ENCODE measurements at regions not wholly inside any gene's neighbourhood (a gene's known extent, or its start where the extent isn't known, plus 50 kb on each side); places are given as distances from the start of the nearest gene placed in this dataset.

DNA sequence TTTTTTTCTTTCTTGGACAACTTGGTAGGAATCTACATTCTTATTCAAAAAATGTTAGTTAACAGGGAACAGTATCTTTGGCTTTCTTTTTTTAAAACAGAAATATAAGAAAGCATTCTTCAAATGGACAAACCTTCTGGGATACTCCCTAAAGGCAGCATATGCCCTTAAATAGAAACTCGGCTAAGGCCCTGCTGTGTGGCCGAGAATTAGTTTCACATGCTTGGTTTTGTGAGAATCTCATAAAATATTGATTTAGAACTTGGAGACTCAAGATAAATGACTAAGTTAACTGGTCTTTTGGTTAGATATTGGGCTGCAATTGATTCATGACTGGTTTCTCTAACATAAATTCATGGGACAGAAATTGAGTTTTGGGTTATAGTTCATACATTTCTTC, 359.9 kb upstream of the XYLT1 start:
- TF ChIP-seq, protein P1, sequence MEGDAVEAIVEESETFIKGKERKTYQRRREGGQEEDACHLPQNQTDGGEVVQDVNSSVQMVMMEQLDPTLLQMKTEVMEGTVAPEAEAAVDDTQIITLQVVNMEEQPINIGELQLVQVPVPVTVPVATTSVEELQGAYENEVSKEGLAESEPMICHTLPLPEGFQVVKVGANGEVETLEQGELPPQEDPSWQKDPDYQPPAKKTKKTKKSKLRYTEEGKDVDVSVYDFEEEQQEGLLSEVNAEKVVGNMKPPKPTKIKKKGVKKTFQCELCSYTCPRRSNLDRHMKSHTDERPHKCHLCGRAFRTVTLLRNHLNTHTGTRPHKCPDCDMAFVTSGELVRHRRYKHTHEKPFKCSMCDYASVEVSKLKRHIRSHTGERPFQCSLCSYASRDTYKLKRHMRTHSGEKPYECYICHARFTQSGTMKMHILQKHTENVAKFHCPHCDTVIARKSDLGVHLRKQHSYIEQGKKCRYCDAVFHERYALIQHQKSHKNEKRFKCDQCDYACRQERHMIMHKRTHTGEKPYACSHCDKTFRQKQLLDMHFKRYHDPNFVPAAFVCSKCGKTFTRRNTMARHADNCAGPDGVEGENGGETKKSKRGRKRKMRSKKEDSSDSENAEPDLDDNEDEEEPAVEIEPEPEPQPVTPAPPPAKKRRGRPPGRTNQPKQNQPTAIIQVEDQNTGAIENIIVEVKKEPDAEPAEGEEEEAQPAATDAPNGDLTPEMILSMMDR (IDR thresholded peaks at IDR 0.05; ENCODE audit: low read depth, low read length), result no peak
- H3K4me3 ChIP-seq (ENCODE audit: low read depth, low read length), result no peak overlapping the region

GRCh38 chr16:17829811-17830210, 359.1 kb upstream of the XYLT1 start:
- H3K4me3 ChIP-seq (ENCODE audit: low read depth, low read length), result no peak overlapping the region
- TF ChIP-seq, protein P1 (IDR thresholded peaks at IDR 0.05; ENCODE audit: low read depth, low read length), result no peak

DNA sequence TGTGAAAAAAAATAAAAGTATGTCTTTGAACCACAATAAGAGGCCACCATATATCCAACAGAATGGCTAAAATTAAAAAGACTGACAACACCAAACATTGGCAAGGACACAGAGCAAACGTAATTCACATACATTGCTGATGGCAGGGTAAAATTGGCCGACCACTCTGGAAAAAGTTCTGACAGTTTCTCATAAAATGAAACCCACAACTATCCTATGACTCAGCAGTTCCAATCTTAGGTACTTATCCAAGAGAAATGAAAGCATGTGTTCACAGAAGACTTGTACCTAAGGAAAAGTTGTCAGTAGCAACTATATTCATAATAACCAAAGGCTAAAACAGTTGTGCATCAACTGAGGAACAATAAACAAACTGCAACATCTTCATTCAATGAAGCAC, 357.3 kb upstream of the XYLT1 start:
- no peak overlapping the region for H3K4me3 ChIP-seq (ENCODE audit: low read depth, low read length)
- TF ChIP-seq, protein P1 (IDR thresholded peaks at IDR 0.05; ENCODE audit: low read depth, low read length), result no peak

GRCh38 chr16:17827313-17827712, 356.6 kb upstream of the XYLT1 start:
- TF ChIP-seq, protein P1 (IDR thresholded peaks at IDR 0.05; ENCODE audit: low read depth, low read length), result no peak

GRCh38 chr16:17817943-17818342, 347.2 kb upstream of the XYLT1 start:
- H3K4me3 ChIP-seq (ENCODE audit: low read depth, low read length), result no peak overlapping the region
- TF ChIP-seq, protein P1 (IDR thresholded peaks at IDR 0.05; ENCODE audit: low read depth, low read length), result no peak

More at GRCh38 chr16:17827313-17827712, 356.6 kb upstream of the XYLT1 start:
- H3K4me3 ChIP-seq (ENCODE audit: low read depth, low read length), result no peak overlapping the region

DNA sequence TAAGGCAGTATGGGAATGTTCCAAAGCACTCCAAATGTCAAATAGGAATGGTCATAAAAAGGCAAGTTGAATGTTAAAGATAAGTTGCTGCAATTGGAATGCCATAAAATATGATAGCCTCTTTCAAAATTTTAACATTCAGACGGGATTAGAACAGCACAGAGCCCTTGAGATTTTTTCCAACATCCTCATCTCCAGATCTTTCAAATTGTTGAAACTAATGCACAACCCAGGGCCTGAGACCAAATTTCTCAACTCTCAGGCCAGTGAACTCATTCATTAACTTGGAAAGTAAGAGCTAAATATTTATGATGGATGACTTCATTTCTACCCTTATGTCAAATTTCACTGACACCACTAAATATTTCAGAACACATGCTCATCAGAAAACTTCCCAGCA, 346.5 kb upstream of the XYLT1 start:
- TF ChIP-seq, protein P1 (IDR thresholded peaks at IDR 0.05; ENCODE audit: low read depth, low read length), result no peak
- no peak overlapping the region for H3K4me3 ChIP-seq (ENCODE audit: low read depth, low read length)

- TF ChIP-seq, protein P1 (IDR thresholded peaks at IDR 0.05; ENCODE audit: low read depth, low read length), result no peak
Measured at GRCh38 chr16:17812771-17813170, 342.0 kb upstream of the XYLT1 start.

More at GRCh38 chr16:17812771-17813170, 342.0 kb upstream of the XYLT1 start:
- H3K4me3 ChIP-seq (ENCODE audit: low read depth, low read length), result no peak overlapping the region

All from WI38 (cell line).